PC-9 (cell line): ENCODE measurements at regions not wholly inside any gene's neighbourhood (a gene's known extent, or its start where the extent isn't known, plus 50 kb on each side); places are given as distances from the start of the nearest gene placed in this dataset.

Experiments
- EZH2 ChIP-seq: fragments of 200-600 bp; sonication (generic); IDR thresholded peaks from 2 replicates; pipeline ENCODE4 v1.8.0; 2017; ENCODE audit warnings: antibody characterized with exemption, low read depth
- TF ChIP-seq, protein P1 (sequence below): fragments of 200-600 bp; sonication (generic); conservative IDR thresholded peaks from 2 replicates; pipeline ENCODE4 v1.6.1; 2017; ENCODE audit warnings: mixed run types, antibody characterized with exemption, mild to moderate bottlenecking, moderate library complexity

DNA sequence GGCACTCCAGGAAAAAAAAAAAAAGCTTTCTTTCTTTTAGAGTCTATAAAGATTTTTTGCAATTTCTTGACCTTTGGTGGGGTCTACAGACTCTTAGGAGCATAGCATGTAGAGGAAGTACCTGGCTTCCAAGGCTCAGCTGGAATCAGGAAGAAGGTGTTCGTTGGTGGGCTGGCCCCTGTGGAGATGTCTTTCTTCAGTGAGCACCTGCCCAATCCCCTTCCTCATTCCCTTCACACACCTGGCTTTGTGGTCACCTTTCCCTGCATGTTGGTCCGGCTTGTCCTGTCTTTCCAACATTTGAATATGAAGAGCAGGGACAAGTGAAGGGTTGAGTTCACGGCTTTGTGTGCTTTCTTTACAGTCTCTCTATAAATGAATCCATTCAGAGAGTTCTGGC is 352.4 kb downstream of the HAPSTR1 start:
- TF ChIP-seq, protein P1, sequence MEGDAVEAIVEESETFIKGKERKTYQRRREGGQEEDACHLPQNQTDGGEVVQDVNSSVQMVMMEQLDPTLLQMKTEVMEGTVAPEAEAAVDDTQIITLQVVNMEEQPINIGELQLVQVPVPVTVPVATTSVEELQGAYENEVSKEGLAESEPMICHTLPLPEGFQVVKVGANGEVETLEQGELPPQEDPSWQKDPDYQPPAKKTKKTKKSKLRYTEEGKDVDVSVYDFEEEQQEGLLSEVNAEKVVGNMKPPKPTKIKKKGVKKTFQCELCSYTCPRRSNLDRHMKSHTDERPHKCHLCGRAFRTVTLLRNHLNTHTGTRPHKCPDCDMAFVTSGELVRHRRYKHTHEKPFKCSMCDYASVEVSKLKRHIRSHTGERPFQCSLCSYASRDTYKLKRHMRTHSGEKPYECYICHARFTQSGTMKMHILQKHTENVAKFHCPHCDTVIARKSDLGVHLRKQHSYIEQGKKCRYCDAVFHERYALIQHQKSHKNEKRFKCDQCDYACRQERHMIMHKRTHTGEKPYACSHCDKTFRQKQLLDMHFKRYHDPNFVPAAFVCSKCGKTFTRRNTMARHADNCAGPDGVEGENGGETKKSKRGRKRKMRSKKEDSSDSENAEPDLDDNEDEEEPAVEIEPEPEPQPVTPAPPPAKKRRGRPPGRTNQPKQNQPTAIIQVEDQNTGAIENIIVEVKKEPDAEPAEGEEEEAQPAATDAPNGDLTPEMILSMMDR = no peak
- no peak for TF ChIP-seq EZH2
